Cardiac fibroblast (primary cell): ENCODE measurements at regions not wholly inside any gene's neighbourhood (a gene's known extent, or its start where the extent isn't known, plus 50 kb on each side); places are given as distances from the start of the nearest gene placed in this dataset.

Source experiments
- DNase-seq, 2 donors: peaks; one replicate each; pipeline versions ENCODE4 v3.0.0 to v3.0.0-alpha.2; 2010; ENCODE audit warnings: low read depth in 2 of 2
- H3K4me3 ChIP-seq, 2 donors: replicated peaks in 1 of 2; 1 replicate in 1 of 2; 2 replicates in 1 of 2; pipeline ENCODE4 v1.5.1; 2011; ENCODE audit warnings: low read depth in 2 of 2, low read length in 2 of 2, mild to moderate bottlenecking in 2 of 2, moderate library complexity in 1 of 2
- TF ChIP-seq, protein P1 (sequence below): IDR thresholded peaks from one replicate; pipeline ENCODE4 v1.5.1; 2011; ENCODE audit warnings: low read depth, mild to moderate bottlenecking, low read length, inconsistent platforms

DNA sequence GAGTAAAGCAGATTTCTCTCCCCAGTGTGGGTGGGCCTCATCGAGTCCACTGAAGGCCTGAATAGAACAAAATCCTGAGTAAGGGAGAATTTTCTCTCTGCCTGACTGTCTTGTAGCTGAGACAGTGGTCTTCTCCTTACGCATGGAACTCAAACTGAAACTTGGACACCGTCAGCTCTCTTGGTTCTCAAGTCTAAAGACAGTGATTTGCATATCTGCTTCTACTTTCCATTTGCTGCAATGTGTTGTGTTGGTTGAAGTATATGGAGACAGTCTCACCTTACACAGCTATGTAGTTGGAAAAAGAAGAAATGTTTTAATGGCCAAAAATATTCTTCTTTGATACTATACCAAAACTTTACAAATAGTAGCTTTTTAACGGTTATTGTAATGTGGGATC lies 160.2 kb upstream of the LMNTD1 start:
- DNase-seq = no peak

DNA sequence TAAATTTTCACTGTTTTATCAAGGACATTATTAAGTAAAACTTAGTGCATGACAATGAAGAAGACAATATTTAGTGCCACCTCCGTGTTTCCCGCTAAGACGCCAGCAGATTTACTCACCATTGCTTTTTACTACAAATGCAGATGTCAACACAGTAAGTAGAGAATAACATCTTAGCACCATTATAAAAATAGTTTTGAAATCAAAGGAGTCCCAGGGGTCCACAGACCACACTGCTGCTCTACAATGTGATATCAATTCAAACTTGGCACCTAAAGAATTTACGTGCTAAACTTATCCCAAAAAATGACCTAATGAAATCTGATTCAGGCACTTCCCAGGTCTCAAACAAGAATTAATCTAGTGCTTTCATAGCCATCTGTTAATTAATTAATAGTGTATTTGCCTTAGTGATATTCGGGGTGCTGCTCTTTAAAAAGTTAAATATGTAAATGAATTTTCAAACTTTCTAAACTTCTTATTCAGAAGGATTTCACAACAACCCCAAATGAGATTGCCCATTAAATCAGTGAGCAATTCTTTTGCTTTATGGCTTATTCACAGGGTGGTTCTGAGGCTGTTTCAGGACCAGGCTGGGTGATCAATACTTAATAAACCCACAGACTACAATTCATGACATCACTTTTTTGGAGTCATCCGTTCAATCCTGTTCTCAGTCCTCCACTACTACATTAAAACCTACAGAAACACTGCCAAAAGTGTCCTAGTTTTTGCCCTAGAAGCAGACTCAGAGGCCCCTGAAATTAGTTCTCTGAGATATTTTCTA lies 161.3 kb upstream of the LMNTD1 start:
- DNase-seq = no peak
- H3K4me3 ChIP-seq = no peak overlapping the region
- TF ChIP-seq, protein P1, sequence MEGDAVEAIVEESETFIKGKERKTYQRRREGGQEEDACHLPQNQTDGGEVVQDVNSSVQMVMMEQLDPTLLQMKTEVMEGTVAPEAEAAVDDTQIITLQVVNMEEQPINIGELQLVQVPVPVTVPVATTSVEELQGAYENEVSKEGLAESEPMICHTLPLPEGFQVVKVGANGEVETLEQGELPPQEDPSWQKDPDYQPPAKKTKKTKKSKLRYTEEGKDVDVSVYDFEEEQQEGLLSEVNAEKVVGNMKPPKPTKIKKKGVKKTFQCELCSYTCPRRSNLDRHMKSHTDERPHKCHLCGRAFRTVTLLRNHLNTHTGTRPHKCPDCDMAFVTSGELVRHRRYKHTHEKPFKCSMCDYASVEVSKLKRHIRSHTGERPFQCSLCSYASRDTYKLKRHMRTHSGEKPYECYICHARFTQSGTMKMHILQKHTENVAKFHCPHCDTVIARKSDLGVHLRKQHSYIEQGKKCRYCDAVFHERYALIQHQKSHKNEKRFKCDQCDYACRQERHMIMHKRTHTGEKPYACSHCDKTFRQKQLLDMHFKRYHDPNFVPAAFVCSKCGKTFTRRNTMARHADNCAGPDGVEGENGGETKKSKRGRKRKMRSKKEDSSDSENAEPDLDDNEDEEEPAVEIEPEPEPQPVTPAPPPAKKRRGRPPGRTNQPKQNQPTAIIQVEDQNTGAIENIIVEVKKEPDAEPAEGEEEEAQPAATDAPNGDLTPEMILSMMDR = no peak

More for the DNA sequence above, 160.2 kb upstream of the LMNTD1 start:
- H3K4me3 ChIP-seq = no peak overlapping the region
- TF ChIP-seq, protein P1 = no peak

DNA sequence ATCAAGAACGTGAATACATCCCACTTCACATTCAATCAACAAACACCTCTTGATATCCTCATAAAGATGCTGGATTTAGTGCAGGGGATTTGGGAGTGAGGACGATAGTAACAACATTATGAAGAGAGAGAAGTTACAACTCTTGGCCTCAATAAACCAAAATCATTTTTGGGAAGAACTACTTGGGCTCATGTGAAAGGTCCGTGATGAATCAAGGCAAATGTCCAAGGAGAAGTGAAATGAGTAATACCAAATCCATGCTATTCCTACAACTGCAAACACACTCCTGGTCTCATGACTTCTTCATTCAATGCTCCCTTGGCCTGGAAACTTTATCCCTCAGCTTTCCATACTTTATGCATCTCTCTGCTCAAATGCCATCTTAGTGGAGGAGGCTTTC lies 162.0 kb upstream of the LMNTD1 start:
- peak; percentile 12 to 51 for DNase-seq
- H3K4me3 ChIP-seq = no peak overlapping the region
- TF ChIP-seq, protein P1 = no peak

DNA sequence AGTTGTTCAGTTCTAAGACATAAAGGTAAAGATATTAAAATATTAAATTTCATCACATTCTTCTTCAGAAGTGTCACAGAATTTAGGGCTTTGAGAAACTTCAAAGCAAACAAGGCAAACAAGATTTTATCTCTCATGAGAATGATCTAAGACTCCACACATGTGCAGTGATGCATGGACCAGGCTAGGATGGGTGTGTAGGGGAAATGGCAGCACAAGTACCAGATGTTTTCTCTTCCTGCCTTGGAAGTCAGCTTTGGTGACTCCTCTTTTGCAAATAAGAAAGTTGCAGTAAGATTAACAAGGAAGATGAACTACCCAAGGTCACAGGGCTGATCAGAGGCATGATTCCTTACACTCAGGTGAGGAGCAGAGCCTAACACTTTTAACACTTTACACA lies 163.8 kb upstream of the LMNTD1 start:
- peak in 1 of 2 donors; percentile 55 for DNase-seq
- TF ChIP-seq, protein P1 = no peak
- H3K4me3 ChIP-seq = no peak overlapping the region

DNA sequence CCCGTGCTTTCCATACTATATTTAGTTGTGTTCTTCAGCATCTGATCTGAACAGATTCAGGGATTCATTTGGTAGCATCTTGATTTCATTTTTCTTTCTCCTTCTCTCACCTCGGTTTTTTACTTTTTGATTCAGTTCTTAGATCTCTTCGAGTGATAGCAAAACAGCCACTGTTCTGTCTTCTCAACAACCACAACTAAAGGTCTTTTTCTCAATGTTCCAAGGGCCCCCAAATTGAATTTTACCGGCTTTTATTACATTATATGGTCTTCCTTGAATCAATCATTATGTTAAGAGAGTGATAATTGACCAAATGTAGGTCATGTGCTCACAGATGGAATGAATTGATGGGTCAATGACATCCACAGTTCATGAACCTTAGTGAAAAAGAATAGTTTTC lies 164.5 kb upstream of the LMNTD1 start:
- DNase-seq = no peak
- TF ChIP-seq, protein P1 = no peak
- no peak overlapping the region for H3K4me3 ChIP-seq

DNA sequence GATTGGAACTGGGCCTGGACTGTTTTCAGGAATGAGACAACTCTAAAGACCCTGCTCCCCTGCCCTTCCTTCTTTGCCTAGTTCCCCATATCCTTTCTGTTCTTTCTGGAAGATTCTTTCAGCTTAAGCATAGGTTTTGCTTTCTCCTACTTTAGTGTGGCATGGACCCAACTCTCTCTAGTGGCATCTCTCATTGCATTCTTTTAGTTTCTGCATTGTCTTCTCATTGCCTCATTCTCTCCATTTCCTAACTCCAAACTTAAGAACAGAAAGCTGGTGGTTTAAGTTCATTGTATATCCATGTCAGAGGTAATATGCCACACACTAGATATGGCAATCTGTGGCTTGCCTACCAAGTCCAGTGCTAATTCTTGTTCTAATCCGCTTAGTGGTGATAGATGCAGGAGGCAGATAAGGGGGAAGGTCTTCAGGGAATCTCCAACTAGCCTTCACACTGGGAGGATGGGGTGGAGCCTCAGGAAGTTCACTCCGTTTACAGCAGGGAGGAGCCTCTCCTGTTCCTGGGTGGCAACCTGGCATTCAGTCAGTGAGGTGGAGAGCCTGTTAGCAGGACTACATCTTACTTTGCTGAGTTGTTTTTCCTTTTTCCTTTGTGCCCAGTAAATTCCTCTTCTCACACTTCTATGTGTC lies 165.1 kb upstream of the LMNTD1 start:
- H3K4me3 ChIP-seq = no peak overlapping the region
- peak; percentile 21 to 32 for DNase-seq
- TF ChIP-seq, protein P1 = no peak
